Adrenal gland (tissue), 5 donors: ENCODE measurements at regions not wholly inside any gene's neighbourhood (a gene's known extent, or its start where the extent isn't known, plus 50 kb on each side); places are given as distances from the start of the nearest gene placed in this dataset.

Source experiments
- POLR2A ChIP-seq, 2 donors: fragments of 450-650 bp; IDR thresholded peaks; one replicate each; pipeline ENCODE4 v1.6.1; 2017; ENCODE audit warnings: antibody characterized with exemption in 2 of 2, mild to moderate bottlenecking in 2 of 2, moderate library complexity in 1 of 2
- TF ChIP-seq, protein P1 (sequence below), 6 experiments: fragments of 450-650 bp in 4 of 6; fragments of 200-600 bp in 2 of 6; sonication (generic) in 1 of 6; IDR thresholded peaks; 1 replicate in 5 of 6; 2 replicates in 1 of 6; pipeline versions ENCODE4 v1.5.1 to v1.8.0; 2016 to 2021; ENCODE audit warnings: antibody characterized with exemption in 6 of 6, mild to moderate bottlenecking in 2 of 6, moderate library complexity in 1 of 6
- donor health status: DM: no; HTN: no; CAD: no.

DNA sequence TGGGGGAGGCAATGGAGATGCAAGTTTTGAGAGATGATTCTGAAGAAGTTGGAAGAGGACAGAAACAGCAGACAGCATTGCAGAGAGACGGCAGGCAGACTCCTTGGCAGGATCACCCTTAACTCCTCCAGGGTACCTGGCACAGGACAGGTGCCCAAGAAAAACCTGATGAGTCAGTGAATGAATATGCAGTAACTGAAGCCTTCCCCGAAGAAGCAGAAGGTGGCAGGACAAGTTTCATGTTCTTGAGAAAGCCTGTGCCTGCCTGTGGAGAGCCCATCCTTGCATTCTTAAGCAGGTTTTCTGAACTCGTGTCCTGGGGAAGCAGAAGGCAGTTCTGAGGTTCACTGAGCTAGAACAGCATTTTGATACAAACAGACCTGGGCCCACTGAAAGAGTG is 79.6 kb upstream of the SASH1 start:
- TF ChIP-seq, protein P1, sequence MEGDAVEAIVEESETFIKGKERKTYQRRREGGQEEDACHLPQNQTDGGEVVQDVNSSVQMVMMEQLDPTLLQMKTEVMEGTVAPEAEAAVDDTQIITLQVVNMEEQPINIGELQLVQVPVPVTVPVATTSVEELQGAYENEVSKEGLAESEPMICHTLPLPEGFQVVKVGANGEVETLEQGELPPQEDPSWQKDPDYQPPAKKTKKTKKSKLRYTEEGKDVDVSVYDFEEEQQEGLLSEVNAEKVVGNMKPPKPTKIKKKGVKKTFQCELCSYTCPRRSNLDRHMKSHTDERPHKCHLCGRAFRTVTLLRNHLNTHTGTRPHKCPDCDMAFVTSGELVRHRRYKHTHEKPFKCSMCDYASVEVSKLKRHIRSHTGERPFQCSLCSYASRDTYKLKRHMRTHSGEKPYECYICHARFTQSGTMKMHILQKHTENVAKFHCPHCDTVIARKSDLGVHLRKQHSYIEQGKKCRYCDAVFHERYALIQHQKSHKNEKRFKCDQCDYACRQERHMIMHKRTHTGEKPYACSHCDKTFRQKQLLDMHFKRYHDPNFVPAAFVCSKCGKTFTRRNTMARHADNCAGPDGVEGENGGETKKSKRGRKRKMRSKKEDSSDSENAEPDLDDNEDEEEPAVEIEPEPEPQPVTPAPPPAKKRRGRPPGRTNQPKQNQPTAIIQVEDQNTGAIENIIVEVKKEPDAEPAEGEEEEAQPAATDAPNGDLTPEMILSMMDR (IDR thresholded peaks at IDR 0.05) = no peak
- TF ChIP-seq POLR2A (IDR thresholded peaks at IDR 0.05) = no peak
